ENCODE measurements at regions not wholly inside any gene's neighbourhood (a gene's known extent, or its start where the extent isn't known, plus 50 kb on each side); places are given as distances from the start of the nearest gene placed in this dataset.
"Not testable (repeated sequence)": the region's sequence is repeated elsewhere in the genome, so short reads cannot be mapped to it uniquely, and the experiment has no call there.

DNA sequence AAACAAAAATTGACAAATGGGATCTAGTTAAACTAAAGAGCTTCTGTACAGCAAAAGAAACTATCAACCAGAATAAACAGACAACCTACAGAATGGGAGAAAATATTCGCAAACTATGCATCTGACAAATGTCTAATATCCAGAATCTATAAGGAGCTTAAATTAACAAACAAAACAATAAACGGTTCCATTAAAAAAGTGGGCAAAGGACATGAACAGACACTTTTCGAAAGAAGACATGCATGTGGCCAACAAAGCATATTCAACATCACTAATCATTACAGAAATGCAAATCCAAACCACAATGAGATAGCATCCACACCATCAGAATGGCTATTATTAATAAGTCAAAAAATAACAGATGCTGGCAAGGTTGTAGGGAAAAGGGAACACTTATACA, 50.5 kb upstream of the MED13L start:
- H3K9me3 ChIP-seq (ENCODE audit: control insufficient read depth in 2 of 2, low read length in 2 of 2); H3K4me1 ChIP-seq (ENCODE audit: control insufficient read depth, insufficient read depth, low read length); H3K9ac ChIP-seq (ENCODE audit: low read length in 2 of 2); H3K27me3 ChIP-seq (ENCODE audit: control insufficient read depth in 1 of 2, insufficient read depth in 2 of 2, low read length in 2 of 2); H3K36me3 ChIP-seq (ENCODE audit: control insufficient read depth in 2 of 2, insufficient read depth in 2 of 2, low read length in 2 of 2); H3K27ac ChIP-seq (ENCODE audit: low read length); H3K4me3 ChIP-seq (ENCODE audit: low read length in 2 of 2): not testable (repeated sequence)

GRCh38 chr12:116331876-116332275, 54.4 kb upstream of the MED13L start:
- H3K27ac ChIP-seq (ENCODE audit: low read length): no peak overlapping the region
- no peak overlapping the region for H3K4me3 ChIP-seq (ENCODE audit: low read length in 2 of 2)
- H3K9ac ChIP-seq (ENCODE audit: low read length in 2 of 2): no peak overlapping the region
- no peaks in the 10 kb centered on the region for H3K4me1 ChIP-seq (ENCODE audit: control insufficient read depth, insufficient read depth, low read length)
- H3K27me3 ChIP-seq (ENCODE audit: control insufficient read depth in 1 of 2, insufficient read depth in 2 of 2, low read length in 2 of 2): no peaks in the 10 kb centered on the region
- no peaks in the 10 kb centered on the region for H3K36me3 ChIP-seq (ENCODE audit: control insufficient read depth in 2 of 2, insufficient read depth in 2 of 2, low read length in 2 of 2)
- H3K9me3 ChIP-seq (ENCODE audit: control insufficient read depth in 2 of 2, low read length in 2 of 2): no peaks in the 10 kb centered on the region

DNA sequence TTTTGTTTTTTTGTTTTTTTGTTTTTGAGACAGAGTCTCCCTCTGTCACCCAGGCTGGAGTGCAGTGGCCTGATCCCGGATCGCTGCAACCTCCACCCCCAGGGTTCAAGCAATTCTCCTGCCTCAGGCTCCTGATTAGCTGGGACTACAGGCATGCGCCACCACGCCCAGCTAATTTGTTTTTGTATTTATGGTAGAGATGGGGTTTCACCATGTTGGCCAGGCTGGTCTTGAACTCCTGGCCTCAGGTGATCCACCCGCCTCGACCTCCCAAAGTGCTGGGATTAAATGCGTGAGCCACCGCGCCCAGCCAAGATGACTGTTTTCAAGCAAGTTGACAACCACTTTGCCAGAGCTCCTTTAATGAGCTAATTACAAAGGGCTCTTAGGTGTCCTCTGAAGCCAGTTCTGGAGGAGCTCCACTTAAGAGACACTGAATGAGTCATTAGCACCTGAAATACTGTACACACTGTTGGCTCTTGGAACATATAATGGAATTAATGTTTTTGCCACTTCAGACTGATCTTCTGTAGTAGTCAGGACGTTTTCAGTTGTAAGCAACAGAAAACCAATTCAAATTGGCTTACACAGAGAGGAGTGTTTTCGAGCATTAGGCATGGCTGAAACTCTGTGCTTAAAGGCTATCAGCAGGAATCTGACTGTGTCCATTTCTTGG, 55.4 kb upstream of the MED13L start:
- Histone ChIP-seq H3K4me1 (ENCODE audit: control insufficient read depth, insufficient read depth, low read length) (no peaks in the 10 kb centered on the region), H3K4me3 (ENCODE audit: low read length in 2 of 2) (no peak overlapping the region), H3K9me3 (ENCODE audit: control insufficient read depth in 2 of 2, low read length in 2 of 2) (no peaks in the 10 kb centered on the region), H3K27ac (ENCODE audit: low read length) (no peak overlapping the region), H3K27me3 (ENCODE audit: control insufficient read depth in 1 of 2, insufficient read depth in 2 of 2, low read length in 2 of 2) (no peaks in the 10 kb centered on the region), H3K36me3 (ENCODE audit: control insufficient read depth in 2 of 2, insufficient read depth in 2 of 2, low read length in 2 of 2) (no peaks in the 10 kb centered on the region), H3K9ac (ENCODE audit: low read length in 2 of 2) (no peak overlapping the region)

DNA sequence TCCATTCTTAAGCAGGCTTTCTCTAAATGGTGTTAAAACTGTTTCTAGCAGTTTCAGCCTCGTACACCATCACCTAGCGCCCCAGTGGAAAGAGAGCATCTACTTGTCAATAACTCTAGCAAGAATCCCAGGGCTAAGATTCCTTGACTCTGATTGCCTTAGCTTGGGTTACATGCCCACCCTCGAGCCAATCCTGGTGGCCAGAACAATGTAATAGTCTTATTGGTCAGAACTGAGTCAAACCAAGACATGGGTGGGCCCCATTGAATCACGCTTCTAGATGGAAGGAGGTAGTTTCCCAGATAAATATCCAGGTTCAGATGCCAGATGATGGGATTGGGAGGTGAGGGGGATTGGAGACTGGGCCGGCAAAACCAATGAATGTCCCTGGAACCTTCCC, 55.9 kb upstream of the MED13L start:
- no peak overlapping the region for H3K27ac ChIP-seq (ENCODE audit: low read length)

GRCh38 chr12:116336542-116337065, 59.1 kb upstream of the MED13L start:
- no peak overlapping the region for H3K27ac ChIP-seq (ENCODE audit: low read length)
- H3K4me3 ChIP-seq (ENCODE audit: low read length in 2 of 2): no peak overlapping the region
- no peak overlapping the region for H3K9ac ChIP-seq (ENCODE audit: low read length in 2 of 2)
- H3K9me3 ChIP-seq (ENCODE audit: control insufficient read depth in 2 of 2, low read length in 2 of 2): no peaks in the 10 kb centered on the region
- no peaks in the 10 kb centered on the region for H3K4me1 ChIP-seq (ENCODE audit: control insufficient read depth, insufficient read depth, low read length)
- no peaks in the 10 kb centered on the region for H3K27me3 ChIP-seq (ENCODE audit: control insufficient read depth in 1 of 2, insufficient read depth in 2 of 2, low read length in 2 of 2)
- no peaks in the 10 kb centered on the region for H3K36me3 ChIP-seq (ENCODE audit: control insufficient read depth in 2 of 2, insufficient read depth in 2 of 2, low read length in 2 of 2)

More for the DNA sequence above, 55.9 kb upstream of the MED13L start:
- Histone ChIP-seq H3K4me3 (ENCODE audit: low read length in 2 of 2) (no peak overlapping the region), H3K36me3 (ENCODE audit: control insufficient read depth in 2 of 2, insufficient read depth in 2 of 2, low read length in 2 of 2) (no peaks in the 10 kb centered on the region), H3K9ac (ENCODE audit: low read length in 2 of 2) (no peak overlapping the region), H3K9me3 (ENCODE audit: control insufficient read depth in 2 of 2, low read length in 2 of 2) (no peaks in the 10 kb centered on the region), H3K4me1 (ENCODE audit: control insufficient read depth, insufficient read depth, low read length) (no peaks in the 10 kb centered on the region), H3K27me3 (ENCODE audit: control insufficient read depth in 1 of 2, insufficient read depth in 2 of 2, low read length in 2 of 2) (no peaks in the 10 kb centered on the region)

- no peaks in the 10 kb centered on the region for H3K36me3 ChIP-seq (ENCODE audit: control insufficient read depth in 2 of 2, insufficient read depth in 2 of 2, low read length in 2 of 2)
- no peak overlapping the region for H3K4me3 ChIP-seq (ENCODE audit: low read length in 2 of 2)
These were observed 59.8 kb upstream of the MED13L start for GRCh38 chr12:116337312-116337711.

DNA sequence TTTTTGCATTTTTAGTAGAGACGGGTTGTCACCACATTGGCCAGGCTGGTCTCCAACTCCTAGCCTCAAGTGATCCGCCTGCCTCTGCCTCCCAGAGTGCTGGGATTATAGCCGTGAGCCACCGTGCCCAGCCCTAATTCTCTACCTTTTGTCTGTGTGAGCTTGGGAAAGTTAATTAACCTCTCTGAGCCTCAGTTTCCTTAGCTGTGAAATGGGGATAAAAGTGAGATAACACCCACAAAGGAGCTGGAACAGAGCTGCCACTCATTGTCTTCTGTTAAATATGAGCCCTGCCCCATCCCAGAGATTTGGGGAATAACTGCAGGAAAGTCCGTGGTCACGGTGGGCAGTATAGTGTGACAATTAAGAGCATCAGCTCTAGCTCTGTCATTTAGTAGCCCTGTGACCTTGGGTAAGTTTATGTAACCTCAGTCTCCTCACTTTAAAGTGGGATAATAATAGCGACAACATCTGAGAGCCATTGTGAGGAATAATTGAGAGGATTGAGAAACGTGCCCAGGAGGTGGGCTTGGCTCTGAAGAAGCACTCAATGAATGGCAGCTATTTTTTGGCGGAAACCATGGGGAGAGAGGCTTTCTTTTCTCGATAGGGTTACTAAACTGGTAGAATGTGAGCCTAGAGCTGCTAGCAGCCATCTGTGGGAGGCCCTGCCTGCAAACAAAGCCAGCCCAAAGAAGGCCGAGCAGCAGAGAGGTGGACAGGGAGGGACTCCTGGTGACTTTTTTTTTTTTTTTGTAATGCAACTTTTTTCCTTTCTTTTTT, 60.8 kb upstream of the MED13L start:
- H3K36me3 ChIP-seq (ENCODE audit: control insufficient read depth in 2 of 2, insufficient read depth in 2 of 2, low read length in 2 of 2): no peaks in the 10 kb centered on the region
- H3K9me3 ChIP-seq (ENCODE audit: control insufficient read depth in 2 of 2, low read length in 2 of 2): peaks cover 0 to 5% of the 10 kb centered on the region in 2 donors
- no peak overlapping the region for H3K9ac ChIP-seq (ENCODE audit: low read length in 2 of 2)
- H3K27ac ChIP-seq (ENCODE audit: low read length): no peak overlapping the region
- no peak overlapping the region for H3K4me3 ChIP-seq (ENCODE audit: low read length in 2 of 2)
- H3K27me3 ChIP-seq (ENCODE audit: control insufficient read depth in 1 of 2, insufficient read depth in 2 of 2, low read length in 2 of 2): no peaks in the 10 kb centered on the region
- no peaks in the 10 kb centered on the region for H3K4me1 ChIP-seq (ENCODE audit: control insufficient read depth, insufficient read depth, low read length)

More at GRCh38 chr12:116337312-116337711, 59.8 kb upstream of the MED13L start:
- no peaks in the 10 kb centered on the region for H3K27me3 ChIP-seq (ENCODE audit: control insufficient read depth in 1 of 2, insufficient read depth in 2 of 2, low read length in 2 of 2)
- H3K9ac ChIP-seq (ENCODE audit: low read length in 2 of 2): no peak overlapping the region
- H3K4me1 ChIP-seq (ENCODE audit: control insufficient read depth, insufficient read depth, low read length): no peaks in the 10 kb centered on the region
- H3K9me3 ChIP-seq (ENCODE audit: control insufficient read depth in 2 of 2, low read length in 2 of 2): peaks cover 0 to 4% of the 10 kb centered on the region in 2 donors
- no peak overlapping the region for H3K27ac ChIP-seq (ENCODE audit: low read length)

DNA sequence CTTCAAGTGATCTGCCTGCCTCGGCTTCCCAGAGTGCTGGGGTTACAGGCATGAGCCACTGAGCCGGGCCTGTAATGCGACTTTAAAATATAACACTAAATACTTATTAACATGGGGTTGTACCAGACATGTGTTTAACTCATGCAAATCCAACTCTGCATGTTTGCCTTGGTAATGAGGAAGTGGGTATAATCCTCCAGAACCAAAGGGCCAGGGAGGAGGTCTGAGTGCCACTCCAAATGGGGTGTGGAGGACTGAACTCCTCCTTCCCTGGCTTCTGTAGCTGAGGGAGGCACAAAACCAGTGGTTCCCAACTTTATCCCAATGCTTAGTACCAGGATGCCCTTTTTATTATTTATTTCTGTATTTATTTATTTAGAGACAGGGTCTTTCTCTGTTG, 61.6 kb upstream of the MED13L start:
- H3K4me3 ChIP-seq (ENCODE audit: low read length in 2 of 2): no peak overlapping the region

GRCh38 chr12:116339800-116340371, 62.4 kb upstream of the MED13L start:
- no peak overlapping the region for H3K9ac ChIP-seq (ENCODE audit: low read length in 2 of 2)
- no peaks in the 10 kb centered on the region for H3K4me1 ChIP-seq (ENCODE audit: control insufficient read depth, insufficient read depth, low read length)
- no peaks in the 10 kb centered on the region for H3K27me3 ChIP-seq (ENCODE audit: control insufficient read depth in 1 of 2, insufficient read depth in 2 of 2, low read length in 2 of 2)
- no peak overlapping the region for H3K4me3 ChIP-seq (ENCODE audit: low read length in 2 of 2)
- no peak overlapping the region for H3K27ac ChIP-seq (ENCODE audit: low read length)
- H3K9me3 ChIP-seq (ENCODE audit: control insufficient read depth in 2 of 2, low read length in 2 of 2): peaks cover 0 to 5% of the 10 kb centered on the region in 2 donors
- H3K36me3 ChIP-seq (ENCODE audit: control insufficient read depth in 2 of 2, insufficient read depth in 2 of 2, low read length in 2 of 2): no peaks in the 10 kb centered on the region

More for the DNA sequence above, 61.6 kb upstream of the MED13L start:
- no peaks in the 10 kb centered on the region for H3K4me1 ChIP-seq (ENCODE audit: control insufficient read depth, insufficient read depth, low read length)
- no peaks in the 10 kb centered on the region for H3K27me3 ChIP-seq (ENCODE audit: control insufficient read depth in 1 of 2, insufficient read depth in 2 of 2, low read length in 2 of 2)
- H3K27ac ChIP-seq (ENCODE audit: low read length): no peak overlapping the region
- no peak overlapping the region for H3K9ac ChIP-seq (ENCODE audit: low read length in 2 of 2)
- no peaks in the 10 kb centered on the region for H3K36me3 ChIP-seq (ENCODE audit: control insufficient read depth in 2 of 2, insufficient read depth in 2 of 2, low read length in 2 of 2)
- H3K9me3 ChIP-seq (ENCODE audit: control insufficient read depth in 2 of 2, low read length in 2 of 2): peaks cover 0 to 5% of the 10 kb centered on the region in 2 donors

DNA sequence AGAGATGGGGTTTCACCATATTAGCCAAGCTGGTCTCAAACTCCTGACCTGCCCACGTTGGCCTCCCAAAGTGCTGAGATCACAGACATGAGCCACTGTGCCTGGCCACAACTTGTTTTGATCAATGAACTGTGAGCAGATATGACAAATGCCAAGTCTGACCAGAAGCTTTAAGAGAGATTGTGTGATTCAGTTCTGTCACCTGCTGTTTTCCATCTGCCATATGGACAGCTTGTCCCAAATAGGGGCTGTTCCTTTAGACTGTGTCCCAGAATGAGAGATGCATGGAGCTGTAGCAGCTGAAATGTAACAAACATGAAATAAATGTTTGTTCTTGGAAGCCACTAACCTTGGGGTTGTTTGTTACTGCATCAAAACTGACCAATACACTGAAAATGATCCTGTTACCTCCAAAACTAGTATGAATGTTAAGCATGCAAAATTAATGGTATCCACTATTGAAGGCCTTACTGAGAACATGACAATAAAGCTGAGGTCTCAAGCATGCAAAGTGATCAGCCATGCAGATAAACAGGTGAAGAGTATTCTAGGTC, 65.9 kb upstream of the MED13L start:
- no peak overlapping the region for H3K27ac ChIP-seq (ENCODE audit: low read length)
- H3K9ac ChIP-seq (ENCODE audit: low read length in 2 of 2): no peak overlapping the region
- H3K9me3 ChIP-seq (ENCODE audit: control insufficient read depth in 2 of 2, low read length in 2 of 2): peaks cover 0 to 5% of the 10 kb centered on the region in 2 donors
- H3K4me3 ChIP-seq (ENCODE audit: low read length in 2 of 2): no peak overlapping the region
- no peaks in the 10 kb centered on the region for H3K27me3 ChIP-seq (ENCODE audit: control insufficient read depth in 1 of 2, insufficient read depth in 2 of 2, low read length in 2 of 2)
- H3K36me3 ChIP-seq (ENCODE audit: control insufficient read depth in 2 of 2, insufficient read depth in 2 of 2, low read length in 2 of 2): no peaks in the 10 kb centered on the region
- H3K4me1 ChIP-seq (ENCODE audit: control insufficient read depth, insufficient read depth, low read length): peaks cover 8% of the 10 kb centered on the region
